SK-N-SH (cell line): ENCODE measurements at regions not wholly inside any gene's neighbourhood (a gene's known extent, or its start where the extent isn't known, plus 50 kb on each side); places are given as distances from the start of the nearest gene placed in this dataset.

Experiments used
- CTCF ChIA-PET: fragments of 300-600, 350-600 bp; formaldehyde crosslinking; extraction: SDS; loops from one replicate; lab custom pipeline; 2021; lab: Yijun Ruan, JAX
- POLR2A ChIA-PET: fragments of 350-600 bp; sonication (Branson Sonifier 250); formaldehyde crosslinking; extraction: SDS; loops from one replicate; lab custom pipeline; 2020; ENCODE audit warnings: antibody characterized with exemption, inconsistent platforms; lab: Yijun Ruan, JAX
- DNase-seq: peaks from one replicate; pipeline ENCODE4 v3.0.0; 2012
- H2AFZ ChIP-seq: fragments of 200-600 bp; sonication (generic); 2 replicates; pipeline ENCODE4 v1.8.1; 2016; ENCODE audit warnings: antibody characterized with exemption, mild to moderate bottlenecking, low read depth
- H3F3A ChIP-seq: fragments of 200-600 bp; sonication (generic); replicated peaks from 2 replicates; pipeline ENCODE3; 2016; ENCODE audit warnings: antibody characterized with exemption, mild to moderate bottlenecking; ENCODE audit not compliant: insufficient read depth
- H3K27ac ChIP-seq, 2 experiments: fragments of 200-500 bp in 1 of 2; fragments of 200-600 bp in 1 of 2; sonication (Bioruptor generic) in 1 of 2; sonication (generic), shearing (Covaris generic) in 1 of 2; 2 replicates each; pipeline versions ENCODE4 v1.5.1 to v1.6.1; 2014 to 2016; ENCODE audit warnings: low read depth in 2 of 2, inconsistent platforms in 1 of 2, low read length in 1 of 2, mild to moderate bottlenecking in 1 of 2, mixed read lengths in 1 of 2
- H3K27me3 ChIP-seq: fragments of 200-600 bp; sonication (generic), shearing (Covaris generic); 2 replicates; pipeline ENCODE4 v1.6.1; 2016; ENCODE audit warnings: mixed run types; ENCODE audit not compliant: insufficient read depth
- H3K36me3 ChIP-seq, 2 experiments: fragments of 200-500 bp in 1 of 2; fragments of 200-600 bp in 1 of 2; sonication (Bioruptor generic) in 1 of 2; sonication (generic) in 1 of 2; replicated peaks in 1 of 2; 2 replicates each; pipeline versions ENCODE3 to v1.5.1; 2014 to 2016; ENCODE audit warnings: low read length in 1 of 2, mild to moderate bottlenecking in 1 of 2; ENCODE audit not compliant: insufficient read depth in 2 of 2, control insufficient read depth in 1 of 2
- H3K4me1 ChIP-seq, 2 experiments: fragments of 200-500 bp in 1 of 2; fragments of 200-600 bp in 1 of 2; sonication (Bioruptor generic) in 1 of 2; sonication (generic), shearing (Covaris generic) in 1 of 2; 2 replicates each; pipeline versions ENCODE4 v1.5.1 to v1.6.1; 2014 to 2016; ENCODE audit warnings: low read depth in 1 of 2, low read length in 1 of 2, mixed run types in 1 of 2; ENCODE audit not compliant: insufficient read depth in 2 of 2, control insufficient read depth in 1 of 2
- H3K4me2 ChIP-seq: fragments of 200-600 bp; sonication (generic), shearing (Covaris generic); 2 replicates; pipeline ENCODE4 v1.6.1; 2017; ENCODE audit warnings: mixed run types
- H3K4me3 ChIP-seq, 2 experiments: fragments of 200-500 bp in 1 of 2; fragments of 200-600 bp in 1 of 2; sonication (Bioruptor generic) in 1 of 2; sonication (generic), shearing (Covaris generic) in 1 of 2; 2 replicates each; pipeline versions ENCODE4 v1.5.1 to v1.8.1; 2014 to 2016; ENCODE audit warnings: low read depth in 2 of 2, inconsistent platforms in 1 of 2, low read length in 1 of 2, mild to moderate bottlenecking in 1 of 2, mixed read lengths in 1 of 2, moderate library complexity in 1 of 2
- H3K79me2 ChIP-seq: fragments of 200-600 bp; sonication (generic); 2 replicates; pipeline ENCODE4 v1.8.1; 2017; ENCODE audit warnings: mild to moderate bottlenecking; ENCODE audit not compliant: insufficient read depth
- H3K9ac ChIP-seq: fragments of 200-600 bp; sonication (generic); 2 replicates; pipeline ENCODE4 v1.6.1; 2017; ENCODE audit warnings: mixed run types
- H3K9me2 ChIP-seq: fragments of 200-600 bp; sonication (generic); 2 replicates; pipeline ENCODE4 v1.6.1; 2017; ENCODE audit warnings: mixed run types
- H3K9me3 ChIP-seq: fragments of 200-600 bp; sonication (generic); 2 replicates; pipeline ENCODE4 v1.6.1; 2017; ENCODE audit warnings: mixed run types, mild to moderate bottlenecking, moderate library complexity
- H4K20me1 ChIP-seq: fragments of 200-600 bp; sonication (generic); 2 replicates; pipeline ENCODE4 v1.6.1; 2017; ENCODE audit warnings: mild to moderate bottlenecking, mixed run types; ENCODE audit not compliant: insufficient read depth
- CHD2 ChIP-seq: fragments of 150-350 bp; IDR thresholded peaks from 2 replicates; pipeline ENCODE4 v1.6.1; 2018; ENCODE audit warnings: low read length; ENCODE audit not compliant: partially characterized antibody
- EP300 ChIP-seq, 2 experiments: IDR thresholded peaks; 2 replicates each; pipeline versions ENCODE4 v1.4.0 to v1.6.1; 2012; ENCODE audit warnings: borderline replicate concordance in 1 of 2, low read depth in 1 of 2, low read length in 1 of 2
- FOXJ3 ChIP-seq: sonication (generic); formaldehyde crosslinking; IDR thresholded peaks from 2 replicates; pipeline ENCODE4 v1.5.1; 2020; ENCODE audit warnings: mild to moderate bottlenecking, missing genetic modification reagents
- FOXM1 ChIP-seq: IDR thresholded peaks from 2 replicates; pipeline ENCODE4 v1.4.0; 2012; ENCODE audit warnings: low read depth, mild to moderate bottlenecking
- JUND ChIP-seq: IDR thresholded peaks from 2 replicates; pipeline ENCODE4 v1.4.0; 2012
- MXI1 ChIP-seq: IDR thresholded peaks from 2 replicates; pipeline ENCODE4 v1.6.1; 2012; ENCODE audit warnings: mild to moderate bottlenecking, low read depth, low read length, improper control_type of control experiment
- NFIC ChIP-seq: IDR thresholded peaks from 2 replicates; pipeline ENCODE4 v1.4.0; 2012; ENCODE audit warnings: borderline replicate concordance
- NRF1 ChIP-seq: IDR thresholded peaks from 2 replicates; pipeline ENCODE4 v1.6.1; 2012; ENCODE audit warnings: low read depth, mild to moderate bottlenecking, low read length
- POLR2AphosphoS5 ChIP-seq: IDR thresholded peaks from 2 replicates; pipeline ENCODE4 v1.6.1; 2012; ENCODE audit warnings: low read depth, low read length
- RCOR1 ChIP-seq: fragments of 150-350 bp; IDR thresholded peaks from 2 replicates; pipeline ENCODE4 v1.6.1; 2017; ENCODE audit warnings: antibody characterized with exemption, low read length
- SIN3A ChIP-seq: IDR thresholded peaks from 2 replicates; pipeline ENCODE4 v1.6.1; 2012; ENCODE audit warnings: low read depth, mild to moderate bottlenecking, low read length, moderate library complexity, borderline replicate concordance
- SMC3 ChIP-seq: IDR thresholded peaks from 2 replicates; pipeline ENCODE4 v1.6.1; 2012; ENCODE audit warnings: low read depth, low read length, improper control_type of control experiment
- TAF1 ChIP-seq: IDR thresholded peaks from 2 replicates; pipeline ENCODE4 v1.6.1; 2012; ENCODE audit warnings: low read depth, mild to moderate bottlenecking, low read length, moderate library complexity, borderline replicate concordance
- YY1 ChIP-seq: IDR thresholded peaks from 2 replicates; pipeline ENCODE4 v1.4.0; 2012; ENCODE audit warnings: low read depth, mild to moderate bottlenecking
- WGBS: methylation state at CpG from one replicate; pipeline ENCODE4 v1.1.6; 2017; ENCODE audit warnings: low lambda C conversion rate; 5-methylcytosine and 5-hydroxymethylcytosine counted together
- TF ChIP-seq, protein P1 (sequence below): IDR thresholded peaks from 2 replicates; pipeline ENCODE4 v1.4.0; 2012; ENCODE audit warnings: low read depth, borderline replicate concordance
- TF ChIP-seq, protein P2 (sequence below): fragments of 150-350 bp; IDR thresholded peaks from 2 replicates; pipeline ENCODE4 v1.6.1; 2016; ENCODE audit warnings: mild to moderate bottlenecking, low read depth, low read length
- TF ChIP-seq, protein P3 (sequence below): fragments of 150-350 bp; IDR thresholded peaks from 2 replicates; pipeline ENCODE4 v1.6.1; 2017; ENCODE audit warnings: antibody characterized with exemption, low read length, low read depth, borderline replicate concordance
- TF ChIP-seq, protein P4 (sequence below): IDR thresholded peaks from 2 replicates; pipeline ENCODE4 v1.6.1; 2012; ENCODE audit warnings: mild to moderate bottlenecking, low read depth, low read length, moderate library complexity

DNA sequence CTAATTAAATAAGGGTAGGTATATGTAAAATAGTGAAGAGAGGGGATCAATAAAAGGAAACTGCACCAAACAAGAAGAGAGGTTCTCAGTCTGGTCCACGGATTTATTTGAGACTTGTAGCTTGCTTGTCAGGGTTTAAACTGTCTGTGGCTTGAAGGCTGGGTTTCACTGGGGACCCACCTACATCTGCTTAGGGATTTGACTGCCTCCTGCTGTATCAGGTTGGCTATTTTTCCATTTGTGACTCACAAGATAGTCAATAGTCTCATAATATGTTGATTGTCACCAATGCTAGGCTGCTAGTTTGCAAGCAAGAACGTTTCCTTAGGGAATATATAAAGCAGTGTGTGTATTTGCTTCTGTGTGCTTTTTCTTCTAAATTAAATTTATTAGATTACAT lies 1950.7 kb upstream of the IGFBP7 start:
- no peak overlapping the region for H3K27ac ChIP-seq

More for the DNA sequence above, 1950.7 kb upstream of the IGFBP7 start:
- no peak for DNase-seq
- H3F3A ChIP-seq, result no peaks in the 10 kb centered on the region
- no peak for TF ChIP-seq NFIC
- no peak for TF ChIP-seq CHD2
- no peak for TF ChIP-seq FOXJ3 (CRISPR knock-in tag)
- TF ChIP-seq, protein P1, sequence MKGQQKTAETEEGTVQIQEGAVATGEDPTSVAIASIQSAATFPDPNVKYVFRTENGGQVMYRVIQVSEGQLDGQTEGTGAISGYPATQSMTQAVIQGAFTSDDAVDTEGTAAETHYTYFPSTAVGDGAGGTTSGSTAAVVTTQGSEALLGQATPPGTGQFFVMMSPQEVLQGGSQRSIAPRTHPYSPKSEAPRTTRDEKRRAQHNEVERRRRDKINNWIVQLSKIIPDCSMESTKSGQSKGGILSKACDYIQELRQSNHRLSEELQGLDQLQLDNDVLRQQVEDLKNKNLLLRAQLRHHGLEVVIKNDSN, result no peak
- no peak for TF ChIP-seq YY1
- no peak for TF ChIP-seq POLR2AphosphoS5
- no peak for TF ChIP-seq SMC3
- TF ChIP-seq, protein P2, sequence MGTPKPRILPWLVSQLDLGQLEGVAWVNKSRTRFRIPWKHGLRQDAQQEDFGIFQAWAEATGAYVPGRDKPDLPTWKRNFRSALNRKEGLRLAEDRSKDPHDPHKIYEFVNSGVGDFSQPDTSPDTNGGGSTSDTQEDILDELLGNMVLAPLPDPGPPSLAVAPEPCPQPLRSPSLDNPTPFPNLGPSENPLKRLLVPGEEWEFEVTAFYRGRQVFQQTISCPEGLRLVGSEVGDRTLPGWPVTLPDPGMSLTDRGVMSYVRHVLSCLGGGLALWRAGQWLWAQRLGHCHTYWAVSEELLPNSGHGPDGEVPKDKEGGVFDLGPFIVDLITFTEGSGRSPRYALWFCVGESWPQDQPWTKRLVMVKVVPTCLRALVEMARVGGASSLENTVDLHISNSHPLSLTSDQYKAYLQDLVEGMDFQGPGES, result no peak
- no peak for TF ChIP-seq TAF1
- no peak for TF ChIP-seq JUND
- no peak for TF ChIP-seq EP300 (IDR thresholded peaks at IDR 0.05; ENCODE audit: borderline replicate concordance in 1 of 2, low read depth in 1 of 2, low read length in 1 of 2)
- no peak for TF ChIP-seq MXI1
- TF ChIP-seq, protein P3, sequence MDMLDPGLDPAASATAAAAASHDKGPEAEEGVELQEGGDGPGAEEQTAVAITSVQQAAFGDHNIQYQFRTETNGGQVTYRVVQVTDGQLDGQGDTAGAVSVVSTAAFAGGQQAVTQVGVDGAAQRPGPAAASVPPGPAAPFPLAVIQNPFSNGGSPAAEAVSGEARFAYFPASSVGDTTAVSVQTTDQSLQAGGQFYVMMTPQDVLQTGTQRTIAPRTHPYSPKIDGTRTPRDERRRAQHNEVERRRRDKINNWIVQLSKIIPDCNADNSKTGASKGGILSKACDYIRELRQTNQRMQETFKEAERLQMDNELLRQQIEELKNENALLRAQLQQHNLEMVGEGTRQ, result no peak
- no peak for TF ChIP-seq NRF1
- no peak for TF ChIP-seq FOXM1
- TF ChIP-seq RCOR1, result no peak
- no peak for TF ChIP-seq SIN3A
- TF ChIP-seq, protein P4, sequence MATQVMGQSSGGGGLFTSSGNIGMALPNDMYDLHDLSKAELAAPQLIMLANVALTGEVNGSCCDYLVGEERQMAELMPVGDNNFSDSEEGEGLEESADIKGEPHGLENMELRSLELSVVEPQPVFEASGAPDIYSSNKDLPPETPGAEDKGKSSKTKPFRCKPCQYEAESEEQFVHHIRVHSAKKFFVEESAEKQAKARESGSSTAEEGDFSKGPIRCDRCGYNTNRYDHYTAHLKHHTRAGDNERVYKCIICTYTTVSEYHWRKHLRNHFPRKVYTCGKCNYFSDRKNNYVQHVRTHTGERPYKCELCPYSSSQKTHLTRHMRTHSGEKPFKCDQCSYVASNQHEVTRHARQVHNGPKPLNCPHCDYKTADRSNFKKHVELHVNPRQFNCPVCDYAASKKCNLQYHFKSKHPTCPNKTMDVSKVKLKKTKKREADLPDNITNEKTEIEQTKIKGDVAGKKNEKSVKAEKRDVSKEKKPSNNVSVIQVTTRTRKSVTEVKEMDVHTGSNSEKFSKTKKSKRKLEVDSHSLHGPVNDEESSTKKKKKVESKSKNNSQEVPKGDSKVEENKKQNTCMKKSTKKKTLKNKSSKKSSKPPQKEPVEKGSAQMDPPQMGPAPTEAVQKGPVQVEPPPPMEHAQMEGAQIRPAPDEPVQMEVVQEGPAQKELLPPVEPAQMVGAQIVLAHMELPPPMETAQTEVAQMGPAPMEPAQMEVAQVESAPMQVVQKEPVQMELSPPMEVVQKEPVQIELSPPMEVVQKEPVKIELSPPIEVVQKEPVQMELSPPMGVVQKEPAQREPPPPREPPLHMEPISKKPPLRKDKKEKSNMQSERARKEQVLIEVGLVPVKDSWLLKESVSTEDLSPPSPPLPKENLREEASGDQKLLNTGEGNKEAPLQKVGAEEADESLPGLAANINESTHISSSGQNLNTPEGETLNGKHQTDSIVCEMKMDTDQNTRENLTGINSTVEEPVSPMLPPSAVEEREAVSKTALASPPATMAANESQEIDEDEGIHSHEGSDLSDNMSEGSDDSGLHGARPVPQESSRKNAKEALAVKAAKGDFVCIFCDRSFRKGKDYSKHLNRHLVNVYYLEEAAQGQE, result no peak
- no peaks in the 10 kb centered on the region for H3K27me3 ChIP-seq
- H3K4me3 ChIP-seq, result no peak overlapping the region
- no peaks in the 10 kb centered on the region for H3K79me2 ChIP-seq
- no peaks in the 10 kb centered on the region for H3K36me3 ChIP-seq
- ChIA-PET POLR2A (no interaction called here), CTCF (interaction anchor here (0.7 kb wide), 1 partner anchor 1811 kb away, joined by 3 read pairs; no protein-coding TSS in a partner anchor)
- H2AFZ ChIP-seq, result no peak overlapping the region
- H3K9me3 ChIP-seq, result no peaks in the 10 kb centered on the region
- H3K9ac ChIP-seq, result no peak overlapping the region
- H3K4me1 ChIP-seq, result no peaks in the 10 kb centered on the region
- no peaks in the 10 kb centered on the region for H3K9me2 ChIP-seq
- H4K20me1 ChIP-seq, result no peaks in the 10 kb centered on the region
- no peak overlapping the region for H3K4me2 ChIP-seq
- 12% methylated on average over 2 of the region's 2 CpGs for WGBS
